ENCODE measurements at regions not wholly inside any gene's neighbourhood (a gene's known extent, or its start where the extent isn't known, plus 50 kb on each side); places are given as distances from the start of the nearest gene placed in this dataset.

DNA sequence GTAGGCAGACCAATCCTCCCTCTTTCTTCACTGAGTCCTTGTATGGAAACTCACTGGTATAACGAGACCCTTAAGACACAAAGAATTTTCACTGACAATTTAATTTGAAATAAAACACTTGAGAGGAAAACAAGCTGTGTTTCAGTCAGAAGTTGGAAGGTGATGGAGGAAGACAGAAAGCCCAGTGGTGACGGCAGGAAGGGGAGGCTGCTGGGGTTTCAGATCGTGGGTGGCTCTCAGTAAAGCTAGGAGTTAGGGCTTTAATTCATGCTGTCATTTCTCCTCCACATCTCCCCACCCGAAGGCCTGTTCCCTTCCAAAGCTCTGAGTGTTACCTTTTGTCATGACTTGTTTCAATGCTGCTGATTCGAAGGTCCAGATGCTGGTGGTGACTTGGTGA is 605.2 kb upstream of the DPP6 start:
- TF ChIP-seq, protein P1, sequence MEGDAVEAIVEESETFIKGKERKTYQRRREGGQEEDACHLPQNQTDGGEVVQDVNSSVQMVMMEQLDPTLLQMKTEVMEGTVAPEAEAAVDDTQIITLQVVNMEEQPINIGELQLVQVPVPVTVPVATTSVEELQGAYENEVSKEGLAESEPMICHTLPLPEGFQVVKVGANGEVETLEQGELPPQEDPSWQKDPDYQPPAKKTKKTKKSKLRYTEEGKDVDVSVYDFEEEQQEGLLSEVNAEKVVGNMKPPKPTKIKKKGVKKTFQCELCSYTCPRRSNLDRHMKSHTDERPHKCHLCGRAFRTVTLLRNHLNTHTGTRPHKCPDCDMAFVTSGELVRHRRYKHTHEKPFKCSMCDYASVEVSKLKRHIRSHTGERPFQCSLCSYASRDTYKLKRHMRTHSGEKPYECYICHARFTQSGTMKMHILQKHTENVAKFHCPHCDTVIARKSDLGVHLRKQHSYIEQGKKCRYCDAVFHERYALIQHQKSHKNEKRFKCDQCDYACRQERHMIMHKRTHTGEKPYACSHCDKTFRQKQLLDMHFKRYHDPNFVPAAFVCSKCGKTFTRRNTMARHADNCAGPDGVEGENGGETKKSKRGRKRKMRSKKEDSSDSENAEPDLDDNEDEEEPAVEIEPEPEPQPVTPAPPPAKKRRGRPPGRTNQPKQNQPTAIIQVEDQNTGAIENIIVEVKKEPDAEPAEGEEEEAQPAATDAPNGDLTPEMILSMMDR (conservative IDR thresholded peaks at IDR 0.05; ENCODE audit: low read depth, low read length) = no peak
- no peak for TF ChIP-seq EZH2 (IDR thresholded peaks at IDR 0.05; ENCODE audit: borderline replicate concordance, low read depth, low read length, poor library complexity, severe bottlenecking)

All from A673 (cell line).